ENCODE measurements at regions not wholly inside any gene's neighbourhood (a gene's known extent, or its start where the extent isn't known, plus 50 kb on each side); places are given as distances from the start of the nearest gene placed in this dataset.

DNA sequence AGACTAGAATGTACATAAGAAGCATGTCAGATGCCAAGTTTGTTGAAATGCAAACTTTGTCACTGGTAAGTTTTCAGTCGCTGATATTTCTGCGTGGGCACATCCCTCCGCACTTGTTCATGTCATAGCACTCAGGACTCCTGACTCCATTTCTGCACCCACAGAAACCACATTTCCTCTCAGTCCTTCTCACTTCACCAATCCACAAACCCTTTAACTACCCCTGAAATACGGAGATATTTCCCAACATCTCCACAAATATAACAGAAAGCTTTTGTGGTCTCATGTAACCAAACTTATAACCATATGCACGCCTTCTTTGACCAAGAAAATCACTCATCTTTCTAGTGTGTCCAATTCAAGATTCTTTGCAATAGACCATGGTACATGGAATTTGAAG, 276.9 kb upstream of the ERBB4 start:
- TF ChIP-seq, protein P1, sequence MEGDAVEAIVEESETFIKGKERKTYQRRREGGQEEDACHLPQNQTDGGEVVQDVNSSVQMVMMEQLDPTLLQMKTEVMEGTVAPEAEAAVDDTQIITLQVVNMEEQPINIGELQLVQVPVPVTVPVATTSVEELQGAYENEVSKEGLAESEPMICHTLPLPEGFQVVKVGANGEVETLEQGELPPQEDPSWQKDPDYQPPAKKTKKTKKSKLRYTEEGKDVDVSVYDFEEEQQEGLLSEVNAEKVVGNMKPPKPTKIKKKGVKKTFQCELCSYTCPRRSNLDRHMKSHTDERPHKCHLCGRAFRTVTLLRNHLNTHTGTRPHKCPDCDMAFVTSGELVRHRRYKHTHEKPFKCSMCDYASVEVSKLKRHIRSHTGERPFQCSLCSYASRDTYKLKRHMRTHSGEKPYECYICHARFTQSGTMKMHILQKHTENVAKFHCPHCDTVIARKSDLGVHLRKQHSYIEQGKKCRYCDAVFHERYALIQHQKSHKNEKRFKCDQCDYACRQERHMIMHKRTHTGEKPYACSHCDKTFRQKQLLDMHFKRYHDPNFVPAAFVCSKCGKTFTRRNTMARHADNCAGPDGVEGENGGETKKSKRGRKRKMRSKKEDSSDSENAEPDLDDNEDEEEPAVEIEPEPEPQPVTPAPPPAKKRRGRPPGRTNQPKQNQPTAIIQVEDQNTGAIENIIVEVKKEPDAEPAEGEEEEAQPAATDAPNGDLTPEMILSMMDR (conservative IDR thresholded peaks at IDR 0.05; ENCODE audit: low read depth, low read length), result no peak
- TF ChIP-seq EZH2phosphoT487 (IDR thresholded peaks at IDR 0.05; ENCODE audit: borderline replicate concordance, low read length), result no peak

Measured in PC-3 (cell line).